NCI-H2029 (cell line): ENCODE measurements at regions not wholly inside any gene's neighbourhood (a gene's known extent, or its start where the extent isn't known, plus 50 kb on each side); places are given as distances from the start of the nearest gene placed in this dataset.
"Not testable (repeated sequence)": the region's sequence is repeated elsewhere in the genome, so short reads cannot be mapped to it uniquely, and the experiment has no call there.

Experiments
- DNase-seq: peaks from one replicate; lab custom pipeline; 2025; lab: John Stamatoyannopoulos, UW

DNA sequence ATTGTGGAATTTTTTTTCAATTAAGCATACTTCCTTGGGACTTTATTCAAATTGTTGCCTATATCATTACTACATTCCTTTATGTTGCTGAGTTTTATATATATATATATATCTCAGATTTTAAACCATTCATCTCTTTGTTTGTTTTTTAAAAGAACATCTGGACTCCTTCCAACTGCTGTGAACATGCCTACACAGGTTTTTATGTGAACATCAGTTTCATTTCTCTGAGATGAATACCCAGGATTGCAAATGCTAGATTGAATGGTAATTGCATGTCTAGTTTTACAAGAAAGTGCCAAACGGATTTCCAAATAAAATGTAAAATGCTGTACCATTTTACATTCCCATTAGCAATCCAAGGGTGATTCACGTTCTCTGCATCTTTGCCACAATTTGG is 1289.3 kb downstream of the HACE1 start:
- no peak for DNase-seq

DNA sequence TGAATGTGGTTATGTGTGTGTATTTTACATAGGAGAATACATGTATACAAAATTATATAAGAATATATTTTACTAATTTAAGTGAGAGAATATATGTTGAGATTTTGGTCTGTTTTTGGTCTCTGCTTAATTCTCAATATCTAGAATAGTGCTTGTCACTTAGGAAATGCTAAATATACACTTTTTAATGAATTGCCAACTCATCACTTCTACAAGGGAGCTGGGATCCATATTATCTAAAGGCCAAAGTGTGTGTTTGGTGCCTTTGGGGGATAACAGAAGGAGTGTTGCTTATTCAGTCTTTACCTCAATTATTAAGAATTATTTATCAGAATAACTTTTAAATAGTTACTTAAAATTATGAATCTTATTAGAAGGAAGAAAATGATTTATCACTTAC is 1304.8 kb downstream of the HACE1 start:
- no peak for DNase-seq

DNA sequence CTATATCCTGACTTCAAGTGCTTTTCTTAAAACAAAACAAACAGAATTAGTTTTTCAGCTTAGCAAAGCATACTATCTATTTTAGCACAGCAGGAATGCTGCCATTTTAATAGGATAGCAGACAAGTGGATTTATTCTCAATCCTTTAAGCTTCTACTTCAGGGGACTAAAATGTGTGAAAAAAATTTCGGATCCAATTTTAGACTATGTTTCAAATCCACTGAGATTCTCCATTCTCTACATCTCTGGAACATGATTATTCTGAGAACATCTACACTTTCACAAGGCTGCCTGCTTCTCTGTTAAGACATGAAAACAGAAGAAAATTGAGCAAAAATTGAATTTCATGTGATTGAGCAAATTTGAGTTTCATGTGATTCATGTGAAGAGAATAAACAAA is 1321.3 kb downstream of the HACE1 start:
- no peak for DNase-seq

DNA sequence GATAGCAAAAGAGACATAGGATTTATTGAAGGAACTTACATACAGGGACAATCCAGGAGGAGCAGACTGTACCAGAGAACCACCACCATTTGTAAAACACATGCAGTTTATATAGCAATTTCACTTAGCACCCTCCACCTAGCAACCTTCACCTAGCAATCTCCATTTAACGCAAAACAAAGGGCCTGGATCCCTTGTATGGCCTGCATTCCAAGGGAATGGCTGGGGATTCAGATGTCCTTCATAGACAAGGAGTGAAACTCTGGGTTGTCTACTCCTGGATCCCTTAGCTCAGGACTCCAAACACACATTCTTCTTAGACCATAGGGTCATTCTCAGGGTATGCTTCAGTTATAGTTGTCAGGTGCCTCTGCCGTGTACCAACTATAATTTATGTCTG is 1324.9 kb downstream of the HACE1 start:
- DNase-seq = no peak

DNA sequence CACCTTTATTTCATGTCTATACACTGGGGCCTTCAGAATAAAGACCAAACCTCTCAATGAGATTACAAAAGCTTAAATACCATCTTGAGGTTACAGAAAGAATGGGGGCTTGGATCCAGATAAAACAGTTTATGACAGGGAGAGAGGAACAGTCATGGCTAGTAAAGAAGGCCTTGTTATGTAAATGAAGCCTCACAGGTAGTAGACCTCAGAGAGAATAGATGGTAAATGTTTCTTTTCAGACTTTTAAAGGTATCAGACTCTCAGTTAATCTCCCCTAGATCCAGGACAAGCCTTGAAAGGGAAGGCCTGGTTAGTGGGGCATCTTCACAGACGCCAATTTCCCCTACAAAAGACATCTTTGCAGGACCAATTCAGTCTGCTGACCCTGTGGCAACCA is 1325.6 kb downstream of the HACE1 start:
- DNase-seq = no peak

DNA sequence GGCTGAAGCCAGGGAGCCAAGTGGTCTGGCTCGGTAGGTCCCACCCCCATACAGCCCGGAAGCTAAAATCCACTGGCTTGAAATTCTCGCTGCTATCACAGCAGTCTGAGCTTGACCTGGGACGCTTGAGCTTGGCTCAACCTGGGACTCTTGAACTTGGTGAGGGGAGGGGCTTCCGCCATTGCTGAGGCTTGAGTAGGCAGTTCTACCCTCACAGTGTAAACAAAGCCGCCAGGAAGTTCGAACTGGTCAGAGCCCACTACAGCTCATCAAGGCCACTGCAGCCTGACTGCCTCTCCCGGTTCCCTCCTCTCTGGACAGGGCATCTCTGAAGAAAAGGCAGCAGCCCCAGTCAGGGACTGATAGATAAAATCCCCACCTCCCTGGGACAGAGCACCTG is 1337.7 kb downstream of the HACE1 start:
- DNase-seq = no peak

DNA sequence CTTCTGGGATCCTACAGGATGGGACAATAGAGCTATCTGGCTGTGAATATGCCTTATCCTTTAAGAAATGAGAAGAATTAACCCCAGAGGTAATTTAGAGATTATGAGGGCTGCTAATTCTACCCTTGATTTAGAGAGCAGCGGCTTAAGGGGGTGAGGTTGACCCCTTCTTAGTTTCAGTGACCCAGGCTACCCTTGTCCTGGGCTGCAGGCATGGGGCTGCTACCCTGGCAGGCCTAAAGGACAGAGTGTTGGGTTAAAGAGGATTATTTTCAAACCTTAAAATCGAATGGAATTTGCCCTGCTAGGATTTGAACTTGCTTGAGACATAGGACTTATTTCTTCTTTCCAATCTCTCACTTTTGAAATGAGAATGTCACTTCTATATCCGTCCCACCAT is 1343.4 kb downstream of the HACE1 start:
- no peak for DNase-seq

DNA sequence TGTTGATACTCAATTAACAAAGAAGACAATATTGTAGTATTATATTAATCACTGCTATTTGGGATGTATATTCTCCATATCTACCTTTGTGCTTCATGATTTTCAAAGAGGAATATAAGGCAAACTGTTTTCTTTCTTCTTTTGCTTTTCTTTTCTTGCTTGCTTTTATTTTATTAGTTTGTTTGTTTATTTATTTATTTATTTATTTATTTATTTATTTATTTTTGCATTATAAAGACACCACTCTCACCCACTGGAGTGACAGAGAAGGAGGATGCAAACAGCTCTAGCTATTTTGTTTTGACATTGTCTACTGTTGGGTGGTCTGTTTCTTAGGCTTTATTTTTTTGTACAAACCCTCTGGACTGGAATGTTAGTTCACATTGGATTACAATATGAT is 1352.7 kb downstream of the HACE1 start:
- no peak for DNase-seq

DNA sequence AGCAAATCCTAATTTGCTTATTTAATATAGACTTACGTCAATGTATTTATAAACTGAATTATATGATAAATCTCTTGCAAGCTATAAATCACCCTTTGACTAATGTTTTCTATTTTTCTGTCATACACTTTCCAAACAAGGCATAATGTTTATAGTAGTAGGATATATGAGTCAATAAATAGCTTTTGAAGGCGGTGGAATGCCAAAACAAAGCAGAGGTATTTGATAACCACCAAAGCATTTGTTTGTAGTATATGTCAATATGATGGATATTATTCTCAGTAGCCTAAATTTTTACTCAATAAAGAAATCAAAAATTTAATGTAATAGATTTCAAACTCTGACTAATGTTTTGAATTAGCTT is 1354.6 kb downstream of the HACE1 start:
- DNase-seq = no peak

DNA sequence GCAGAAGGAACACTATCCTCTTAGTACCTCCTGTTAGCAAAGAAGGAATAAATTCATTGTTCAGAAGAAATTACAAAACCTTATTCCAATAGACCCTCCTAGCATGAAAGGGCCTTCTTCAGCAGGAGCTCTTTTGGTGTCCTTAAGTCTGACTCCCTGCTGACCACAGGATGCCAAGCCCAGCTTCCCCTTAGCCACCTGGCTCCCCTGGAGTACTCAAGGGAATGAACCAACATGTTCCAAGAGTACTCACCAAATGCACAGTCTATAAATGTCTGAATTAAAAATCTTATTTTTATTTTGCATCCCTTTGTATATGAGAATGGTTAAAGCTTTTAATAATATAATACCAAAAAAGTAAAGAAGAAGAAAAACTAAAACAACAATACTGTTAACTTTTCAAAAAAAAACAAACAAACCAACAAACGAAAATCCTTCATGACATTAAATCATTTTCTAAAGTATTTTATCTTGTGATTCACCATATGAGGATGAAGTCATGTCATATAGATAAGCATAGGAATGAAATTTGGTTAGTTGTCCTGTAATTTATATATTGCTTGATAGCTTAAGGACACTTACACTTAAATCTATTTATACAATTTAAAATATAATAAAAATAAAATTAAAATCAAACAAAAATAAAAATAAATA is 1355.1 kb downstream of the HACE1 start:
- DNase-seq = no peak

DNA sequence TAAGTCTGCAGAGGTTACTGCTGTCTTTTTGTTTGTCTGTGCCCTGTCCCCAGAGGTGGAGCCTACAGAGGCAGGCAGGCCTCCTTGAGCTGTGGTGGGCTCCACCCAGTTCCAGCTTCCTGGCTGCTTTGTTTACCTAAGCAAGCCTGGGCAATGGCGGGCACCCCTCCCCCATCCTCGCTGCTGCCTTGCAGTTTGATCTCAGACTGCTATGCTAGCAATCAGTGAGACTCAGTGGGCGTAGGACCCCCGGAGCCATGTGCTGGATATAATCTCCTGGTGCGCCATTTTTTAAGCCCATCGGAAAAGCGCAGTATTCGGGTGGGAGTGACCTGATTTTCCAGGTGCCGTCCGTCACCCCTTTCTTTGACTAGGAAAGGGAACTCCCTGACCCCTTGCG is 1363.1 kb downstream of the HACE1 start:
- not testable (repeated sequence) for DNase-seq

DNA sequence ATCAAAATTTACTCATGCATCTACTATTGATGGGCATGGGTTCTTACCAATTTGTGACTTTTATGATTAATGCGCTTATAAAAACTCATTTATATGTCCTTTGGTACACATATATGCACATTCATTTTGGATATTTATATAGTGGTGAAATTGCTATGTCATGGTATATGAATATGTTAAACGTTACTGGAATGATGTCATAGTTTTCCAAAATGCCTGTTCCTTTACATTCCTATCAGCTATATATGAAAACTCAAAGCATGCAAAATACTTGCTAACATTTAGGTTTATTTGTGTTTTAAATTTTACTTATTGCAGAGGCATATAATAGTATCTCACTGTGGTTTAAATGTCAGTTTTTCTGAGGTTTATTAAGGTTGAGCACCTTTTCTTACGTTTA is 1403.1 kb downstream of the HACE1 start:
- DNase-seq = no peak

DNA sequence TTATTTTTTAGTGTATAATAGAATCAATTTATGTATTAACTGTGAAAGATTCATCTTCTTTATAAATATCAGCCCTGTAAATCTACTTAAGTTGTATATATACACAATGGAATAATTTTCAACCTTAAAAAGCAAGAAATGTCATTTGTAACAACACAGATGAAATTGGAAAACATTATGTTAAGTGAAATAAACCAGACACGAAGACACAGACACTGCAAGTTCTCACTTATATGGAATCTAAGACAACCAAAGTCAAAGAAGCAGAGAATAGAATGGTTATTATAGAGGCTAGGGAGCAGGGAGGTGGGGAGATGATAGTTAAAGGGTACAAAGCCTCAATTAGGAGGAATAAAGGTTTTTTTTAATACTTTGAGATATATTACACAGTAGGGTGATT is 1404.4 kb downstream of the HACE1 start:
- DNase-seq = no peak

DNA sequence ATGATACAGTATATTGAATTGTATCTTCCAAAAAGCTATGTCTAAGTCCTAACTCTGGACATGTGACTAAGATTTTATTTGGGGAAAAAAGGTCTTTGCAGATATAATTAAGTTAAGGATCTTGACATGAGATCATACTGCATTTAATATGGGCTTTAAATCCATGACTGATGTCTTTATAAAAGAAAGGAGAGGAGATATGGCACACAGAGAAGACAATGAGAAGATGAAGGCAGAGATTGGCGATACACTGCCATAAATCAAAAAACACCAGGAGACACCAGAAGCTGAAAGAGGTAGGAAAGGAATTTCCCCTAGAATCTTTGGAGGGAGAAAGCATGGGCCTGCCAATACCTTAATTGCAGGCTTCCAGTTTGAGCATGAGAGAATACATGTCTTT is 1450.2 kb downstream of the HACE1 start:
- DNase-seq = no peak

DNA sequence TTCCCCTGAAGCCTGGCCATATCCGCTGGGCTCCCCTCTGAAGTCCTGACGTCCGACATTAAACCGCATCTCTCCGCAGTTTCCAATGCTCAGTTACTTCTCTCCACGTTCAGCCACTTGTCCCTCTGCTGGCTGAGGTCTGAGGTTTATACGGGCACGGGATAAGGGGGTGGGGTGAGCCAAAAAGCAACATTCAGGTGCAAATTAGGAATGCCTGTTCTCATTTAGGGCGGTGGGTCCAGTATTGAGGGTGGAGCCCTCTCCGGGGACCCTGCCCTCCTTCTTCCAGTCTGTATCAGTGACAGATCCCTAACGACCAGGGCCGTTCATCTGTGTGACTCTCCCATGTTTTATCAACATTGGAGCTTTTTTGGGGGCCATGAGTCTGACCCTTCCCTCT is 1454.4 kb downstream of the HACE1 start:
- no peak for DNase-seq

DNA sequence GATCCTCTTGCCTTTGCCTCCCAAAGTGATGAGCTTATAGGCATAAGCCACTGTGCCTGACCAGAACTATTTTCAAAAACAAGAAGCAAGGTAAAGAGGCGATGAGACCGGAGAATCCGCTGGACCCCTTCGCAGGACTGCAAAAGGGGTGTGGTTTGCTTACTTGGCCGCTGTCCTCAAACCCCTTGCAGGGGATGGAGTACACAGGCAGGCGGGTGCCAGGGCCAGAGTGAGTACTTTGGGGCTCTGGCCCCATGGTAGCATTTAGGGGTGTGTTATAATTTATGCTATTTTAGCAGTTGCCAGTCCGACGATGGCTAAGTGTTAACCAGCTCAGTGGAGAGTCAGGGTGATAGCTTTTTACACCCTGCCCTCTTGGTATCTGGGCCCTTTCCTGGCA is 1454.9 kb downstream of the HACE1 start:
- no peak for DNase-seq

DNA sequence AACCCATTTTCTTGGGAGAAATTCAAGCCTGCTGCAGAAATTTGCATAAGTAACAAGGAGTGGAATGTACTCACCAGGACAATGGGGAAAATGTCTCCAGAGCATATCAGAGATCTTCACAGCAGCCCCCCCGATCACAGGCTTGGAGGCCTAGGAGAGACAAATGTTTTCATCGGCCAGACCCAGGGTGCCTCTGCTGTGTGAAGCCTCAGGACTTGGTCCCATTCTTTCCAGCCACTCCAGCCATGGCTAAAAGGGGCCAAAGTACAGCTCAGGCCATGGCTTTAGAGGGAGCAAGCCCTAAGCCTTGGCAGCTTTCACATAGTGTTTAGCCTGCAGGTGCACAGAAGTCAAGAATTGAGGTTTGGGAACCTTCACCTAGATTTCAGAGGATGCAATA is 1463.0 kb downstream of the HACE1 start:
- DNase-seq = no peak

DNA sequence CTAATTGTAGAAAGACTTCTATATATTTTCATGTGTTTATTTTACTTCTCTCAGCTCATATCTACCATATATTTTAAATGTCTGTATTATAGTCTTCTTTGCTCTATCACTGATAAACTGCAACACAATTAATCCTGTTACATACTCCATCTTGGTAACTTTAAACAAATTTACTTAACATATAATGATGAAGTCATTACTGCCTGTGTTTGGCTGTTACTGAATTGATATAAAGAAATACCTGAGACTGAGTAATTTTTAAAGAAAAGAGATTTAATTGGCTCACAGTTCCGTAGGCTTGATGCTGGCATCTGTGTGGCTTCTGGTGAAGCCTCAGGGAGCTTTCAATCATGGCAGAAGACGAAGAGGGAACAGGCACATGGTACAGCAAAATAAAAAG is 1480.4 kb downstream of the HACE1 start:
- no peak for DNase-seq

DNA sequence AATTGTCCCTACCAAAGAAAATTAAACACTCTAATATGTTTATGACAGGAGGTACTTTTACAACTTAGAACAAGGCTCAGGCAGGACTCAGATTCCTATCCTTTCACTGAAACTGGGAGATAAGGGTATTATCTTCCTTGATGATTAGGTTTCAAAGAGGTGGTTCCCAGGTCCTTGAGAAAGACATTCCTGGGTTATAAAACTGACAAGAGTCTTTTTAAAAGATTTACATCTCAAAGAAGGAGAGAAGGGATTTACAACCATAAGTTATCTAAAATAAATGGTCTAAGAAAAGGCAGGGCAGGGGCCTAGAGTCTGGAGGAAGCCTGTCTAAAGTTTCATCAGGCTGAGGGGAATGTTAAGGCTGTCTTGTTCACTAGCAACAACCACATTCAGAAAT is 1492.5 kb downstream of the HACE1 start:
- no peak for DNase-seq

DNA sequence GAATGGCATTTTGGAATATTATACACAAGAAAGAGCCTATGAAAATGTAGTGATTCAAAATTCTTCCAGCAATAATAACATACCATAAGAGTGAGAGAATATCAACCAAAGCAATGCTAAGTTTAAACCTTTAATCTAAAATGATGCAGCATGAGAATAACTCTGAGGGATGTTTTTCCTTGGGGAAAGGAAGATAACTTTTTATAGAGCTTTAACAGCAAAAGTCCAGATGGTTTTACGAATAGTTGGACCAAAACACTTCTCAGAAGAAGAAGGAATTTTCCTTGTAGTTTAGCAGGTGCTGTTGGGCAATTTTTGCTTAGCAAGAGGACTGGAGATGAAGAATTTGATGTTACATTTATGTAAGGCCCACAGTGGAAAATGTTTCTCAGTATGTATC is 1503.2 kb downstream of the HACE1 start:
- no peak for DNase-seq

DNA sequence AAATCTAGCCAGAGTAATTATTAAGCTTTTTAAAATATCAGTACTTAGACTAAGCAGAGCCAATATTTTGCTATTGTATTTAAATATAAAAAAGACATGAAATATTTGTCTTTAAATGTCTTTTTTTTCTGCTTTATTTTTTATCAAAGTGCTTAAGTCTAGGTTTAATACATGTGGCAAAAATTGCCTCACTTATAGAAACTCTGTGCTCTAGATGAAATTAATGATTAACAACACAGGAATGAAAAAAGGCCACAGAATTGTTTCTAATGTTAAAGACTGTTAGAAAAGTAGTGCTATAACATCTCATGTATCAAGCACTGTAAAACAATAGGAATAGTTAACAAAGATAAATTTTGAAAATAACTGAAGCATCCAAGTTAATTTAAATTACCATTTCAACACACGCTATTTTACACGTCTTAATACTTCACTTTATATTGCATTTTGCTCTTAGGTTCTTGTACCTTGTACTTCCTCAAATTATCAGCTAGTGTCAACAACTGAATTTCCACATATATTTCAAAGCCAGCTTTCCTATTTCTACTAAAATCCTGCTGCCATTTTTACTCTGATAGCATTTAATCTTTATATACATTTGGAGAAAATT is 1515.1 kb downstream of the HACE1 start:
- DNase-seq = no peak

DNA sequence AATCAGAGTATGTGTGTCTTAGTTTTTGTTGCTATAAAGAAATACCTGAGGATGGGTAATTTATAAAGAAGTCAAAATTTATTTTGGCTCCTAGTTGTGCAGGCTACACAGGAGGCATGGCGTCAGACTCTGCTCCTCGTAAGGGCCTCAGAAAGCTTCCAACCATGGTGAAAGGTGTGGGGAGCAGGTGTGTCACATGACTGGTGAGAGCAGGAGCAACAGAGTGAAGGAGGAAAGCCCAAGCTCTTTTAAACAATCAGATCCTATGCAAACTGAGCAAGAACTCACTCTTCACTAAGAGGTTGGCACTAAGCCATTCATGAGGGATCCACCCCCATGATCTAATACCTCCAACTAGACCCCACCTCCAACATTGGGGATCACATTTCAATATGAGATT is 1524.3 kb downstream of the HACE1 start:
- DNase-seq = no peak

DNA sequence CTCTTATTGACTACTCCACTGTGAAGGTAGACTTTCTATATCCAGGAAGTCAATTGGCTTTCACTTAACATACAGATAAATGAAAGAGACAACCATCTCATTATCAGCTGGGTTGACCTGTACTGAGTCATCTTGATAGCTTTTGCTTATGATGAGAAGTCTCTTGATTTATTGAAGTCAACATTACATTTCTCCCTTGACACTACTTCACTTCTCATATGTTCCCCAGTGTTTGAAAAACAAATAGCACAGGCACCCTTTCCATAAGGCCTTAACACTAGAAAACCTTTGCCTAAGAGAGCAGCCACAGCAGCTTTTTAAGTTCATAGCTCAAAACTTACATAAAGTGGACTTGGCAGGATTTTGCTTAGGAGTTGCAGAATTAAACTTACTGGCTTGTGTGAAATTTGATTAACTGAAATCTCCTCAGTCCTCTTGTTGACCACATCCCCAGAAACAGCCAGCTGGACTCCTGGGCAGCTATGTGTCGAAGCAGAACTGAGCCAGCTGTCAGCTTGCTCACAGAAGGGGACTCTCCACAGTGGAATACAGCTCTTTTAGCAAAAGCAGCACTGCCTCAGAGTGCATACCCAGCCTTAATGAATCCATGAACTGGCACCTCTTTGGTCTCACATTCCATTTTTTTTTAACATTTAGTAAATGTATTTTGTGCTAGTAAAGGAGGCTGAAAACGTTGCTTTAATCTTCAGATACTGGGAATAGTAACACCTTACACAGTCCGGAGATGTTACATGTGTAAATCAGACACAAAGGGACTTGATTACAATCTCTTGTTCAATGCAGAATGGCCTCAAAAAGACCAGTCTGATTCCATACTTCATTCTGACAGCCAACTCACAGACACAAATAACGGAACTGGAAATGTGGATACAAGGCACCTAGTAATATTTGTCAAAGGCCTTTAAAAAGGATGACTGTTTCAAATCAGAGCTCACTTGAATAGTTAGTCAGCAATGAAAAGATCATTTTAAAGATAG is 1532.7 kb downstream of the HACE1 start:
- no peak for DNase-seq
